SU-DHL-6 (cell line): ENCODE measurements at regions not wholly inside any gene's neighbourhood (a gene's known extent, or its start where the extent isn't known, plus 50 kb on each side); places are given as distances from the start of the nearest gene placed in this dataset.

Experiments
- CTCF ChIP-seq: fragments of 200-600 bp; sonication (generic); IDR thresholded peaks from one replicate; pipeline ENCODE4 v1.5.1; 2017; ENCODE audit warnings: antibody characterized with exemption, mild to moderate bottlenecking, low read length, moderate library complexity; ENCODE audit not compliant: insufficient read depth, poor library complexity, severe bottlenecking
- EZH2phosphoT487 ChIP-seq: fragments of 200-600 bp; sonication (generic), shearing (Covaris generic); conservative IDR thresholded peaks from 2 replicates; pipeline ENCODE4 v1.6.1; 2018; ENCODE audit warnings: mild to moderate bottlenecking, antibody characterized with exemption, low read length, moderate library complexity, mixed read lengths

- TF ChIP-seq CTCF (no peak), EZH2phosphoT487 (no peak)
Observed at GRCh38 chr12:66832997-66833396, 154.1 kb upstream of the GRIP1 start.
